Lung (tissue), 11 donors: ENCODE measurements at regions not wholly inside any gene's neighbourhood (a gene's known extent, or its start where the extent isn't known, plus 50 kb on each side); places are given as distances from the start of the nearest gene placed in this dataset.

Experiments
- ATAC-seq: fragments of 200-7000 bp; cut with Tn5 transposase; one replicate; pipeline ENCODE4 v1.9.1; 2020; ENCODE audit warnings: moderate number of reproducible peaks; ENCODE audit not compliant: insufficient read depth, low FRiP score
- DNase-seq, 3 donors: peaks; one replicate each; pipeline ENCODE4 v3.0.0-alpha.2; 2013 to 2017
- H3K27ac ChIP-seq, 2 donors: one replicate each; pipeline ENCODE4 v1.5.1; 2013; ENCODE audit warnings: mild to moderate bottlenecking in 2 of 2, moderate library complexity in 2 of 2, control low read depth in 1 of 2, inconsistent platforms in 1 of 2, low read depth in 1 of 2, low read length in 1 of 2
- H3K27me3 ChIP-seq, 3 donors: one replicate each; pipeline ENCODE4 v1.5.1; 2013; ENCODE audit warnings: low read length in 2 of 3; ENCODE audit not compliant: control insufficient read depth in 3 of 3, insufficient read depth in 3 of 3
- H3K36me3 ChIP-seq, 4 donors: one replicate each; pipeline ENCODE4 v1.5.1; 2013; ENCODE audit warnings: low read length in 4 of 4, mild to moderate bottlenecking in 1 of 4, moderate library complexity in 1 of 4; ENCODE audit not compliant: control insufficient read depth in 4 of 4, insufficient read depth in 4 of 4
- H3K4me1 ChIP-seq, 5 donors: one replicate each; pipeline ENCODE4 v1.5.1; 2013; ENCODE audit warnings: low read length in 5 of 5, mild to moderate bottlenecking in 2 of 5, moderate library complexity in 1 of 5; ENCODE audit not compliant: control insufficient read depth in 5 of 5, insufficient read depth in 5 of 5
- H3K4me3 ChIP-seq: one replicate; pipeline ENCODE4 v1.5.1; 2013; ENCODE audit warnings: mild to moderate bottlenecking, control low read depth, moderate library complexity
- H3K9ac ChIP-seq, 2 donors: one replicate each; pipeline ENCODE4 v1.5.1; 2013; ENCODE audit warnings: low read length in 2 of 2, control low read depth in 1 of 2; ENCODE audit not compliant: insufficient read depth in 1 of 2
- H3K9me3 ChIP-seq, 4 donors: one replicate each; pipeline ENCODE4 v1.5.1; 2013; ENCODE audit warnings: low read length in 3 of 4, mild to moderate bottlenecking in 1 of 4, moderate library complexity in 1 of 4; ENCODE audit not compliant: control insufficient read depth in 4 of 4, insufficient read depth in 3 of 4
- CTCF ChIP-seq: IDR thresholded peaks from 2 replicates; pipeline ENCODE4 v1.5.1; 2012; ENCODE audit warnings: mild to moderate bottlenecking; ENCODE audit errors: control extremely low read depth, extremely low read depth
- WGBS, 2 donors: extraction: QIAGEN DNeasy Blood & Tissue Kit; methylation state at CpG; one replicate each; pipeline ENCODE4 v1.1.7; 2013; 5-methylcytosine and 5-hydroxymethylcytosine counted together
- donor health status: control.
- donor health status: control.
- donor health status: Bipolar disorder and iron deficiency.
- donor health status: healthy.
- donor health status: DM: yes; HTN: yes; CAD: no.

DNA sequence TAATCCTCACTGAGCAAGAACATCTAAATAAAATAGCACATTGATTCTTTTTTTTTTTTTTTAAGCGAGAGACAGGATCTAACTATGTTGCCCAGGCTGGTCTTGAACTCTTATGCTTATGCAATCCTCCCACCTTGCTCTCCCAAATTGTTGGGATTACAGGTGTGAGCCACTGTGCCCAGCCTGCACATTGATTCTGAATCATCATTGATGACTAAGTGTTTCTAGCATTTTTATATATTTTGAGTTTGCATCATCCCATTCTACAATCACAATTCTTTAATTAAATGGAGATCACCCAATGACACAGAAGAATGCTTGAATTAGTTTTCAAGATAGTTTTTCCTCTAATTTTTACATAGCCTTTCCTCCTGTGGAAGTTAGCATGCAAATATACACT lies 354.1 kb downstream of the KLF5 start:
- ATAC-seq = no peak
- H3K36me3 ChIP-seq = no peaks in the 10 kb centered on the region
- DNase-seq = no peak
- no peak overlapping the region for H3K9ac ChIP-seq
- WGBS, 2 donors = 90 to 96% methylated on average over 1 of the region's 1 CpG
- TF ChIP-seq CTCF = no peak
- H3K4me1 ChIP-seq = no peaks in the 10 kb centered on the region
- H3K9me3 ChIP-seq = peaks cover 0 to 2% (median 0%) of the 10 kb centered on the region in 4 donors
- H3K4me3 ChIP-seq = no peak overlapping the region
- H3K27me3 ChIP-seq = no peaks in the 10 kb centered on the region
- no peak overlapping the region for H3K27ac ChIP-seq

DNA sequence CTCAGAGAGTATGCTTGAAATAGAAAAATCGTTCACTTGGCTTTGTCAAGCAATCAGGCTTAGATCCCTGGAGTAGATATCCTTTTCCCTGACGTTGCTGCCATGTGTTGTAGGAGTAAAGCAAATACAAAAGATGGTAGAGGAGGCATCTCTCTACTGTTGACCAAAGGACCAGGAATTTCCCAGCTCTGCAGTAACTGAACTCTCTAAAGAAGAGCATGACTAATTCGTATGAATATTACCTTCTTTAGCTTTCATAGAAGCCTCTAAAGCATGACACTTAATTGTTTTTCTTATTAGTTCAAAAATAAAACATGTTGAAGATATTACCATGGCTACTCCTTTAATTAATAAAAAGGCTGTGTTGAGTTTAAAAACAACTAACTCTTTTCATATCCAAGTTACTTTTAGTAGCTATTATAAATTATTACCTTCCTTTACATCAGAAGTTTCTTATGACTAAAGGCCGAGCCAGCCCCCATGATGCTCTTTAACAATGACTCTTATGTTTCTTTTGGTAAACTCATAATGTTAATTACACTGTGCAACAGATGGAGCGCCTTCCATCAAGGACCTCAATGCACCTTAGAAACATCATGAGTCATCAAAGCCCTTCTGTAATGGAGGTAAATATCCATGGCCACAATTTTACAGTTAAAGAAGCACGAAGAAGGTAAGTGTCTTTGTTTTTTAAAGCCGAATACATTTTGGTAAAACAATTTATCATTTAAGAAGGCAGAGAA lies 352.4 kb downstream of the KLF5 start:
- WGBS, 2 donors = 78 to 88% methylated on average over 7 of the region's 7 CpGs
- no peak for TF ChIP-seq CTCF
- Histone ChIP-seq H3K4me3 (no peak overlapping the region), H3K27ac (no peak overlapping the region), H3K36me3 (no peaks in the 10 kb centered on the region), H3K9ac (no peak overlapping the region), H3K9me3 (peaks cover 0 to 2% (median 0%) of the 10 kb centered on the region in 4 donors), H3K4me1 (no peaks in the 10 kb centered on the region), H3K27me3 (no peaks in the 10 kb centered on the region)
- ATAC-seq (no peak), DNase-seq (no peak)

DNA sequence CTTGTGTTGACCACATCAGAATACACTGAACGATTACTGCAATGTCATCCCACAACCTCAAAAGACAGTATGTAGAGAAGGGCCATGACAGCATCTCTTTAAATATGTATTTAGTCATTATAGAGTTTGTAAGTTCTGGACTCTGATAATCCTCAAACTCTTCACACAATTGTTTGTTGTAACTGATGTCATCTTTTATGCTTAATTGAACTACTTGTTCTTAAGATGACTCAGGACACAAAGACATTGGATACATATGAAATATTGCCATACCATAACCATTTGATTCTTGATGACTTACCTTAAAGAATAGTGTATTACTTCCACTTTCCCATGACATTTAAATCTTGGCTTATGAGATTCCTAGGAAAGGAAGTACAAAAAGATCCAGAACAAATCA lies 347.6 kb downstream of the KLF5 start:
- no peak for ATAC-seq
- no peak for DNase-seq
- H3K9me3 ChIP-seq = peaks cover 0 to 2% (median 0%) of the 10 kb centered on the region in 4 donors
- WGBS, 2 donors = 76 to 92% methylated on average over 1 of the region's 1 CpG
- H3K4me3 ChIP-seq = no peak overlapping the region
- no peak for TF ChIP-seq CTCF
- no peak overlapping the region for H3K27ac ChIP-seq
- H3K27me3 ChIP-seq = no peaks in the 10 kb centered on the region
- H3K4me1 ChIP-seq = no peaks in the 10 kb centered on the region
- H3K9ac ChIP-seq = no peak overlapping the region
- no peaks in the 10 kb centered on the region for H3K36me3 ChIP-seq

DNA sequence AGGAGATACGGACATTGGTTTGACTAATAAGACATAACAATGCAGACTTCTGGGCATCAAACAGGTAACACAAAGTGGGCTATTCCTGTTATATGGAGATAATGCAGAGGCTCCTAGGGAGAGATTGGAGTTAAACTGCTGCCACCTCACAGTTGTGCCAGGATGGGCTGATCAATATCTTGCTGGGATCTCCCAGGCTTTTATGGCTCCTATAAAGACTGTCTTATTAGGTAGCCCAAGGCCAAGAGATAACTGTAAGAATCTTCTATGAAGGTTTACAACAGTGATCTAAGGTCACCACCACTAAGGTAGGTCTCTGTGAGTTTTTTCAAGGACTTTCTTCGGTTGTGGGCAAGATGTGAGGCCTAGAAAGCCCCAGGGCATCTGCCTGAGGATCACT lies 345.8 kb downstream of the KLF5 start:
- H3K36me3 ChIP-seq = no peaks in the 10 kb centered on the region
- DNase-seq (no peak), ATAC-seq (no peak)
- peaks cover 0 to 2% (median 0%) of the 10 kb centered on the region in 4 donors for H3K9me3 ChIP-seq
- H3K4me1 ChIP-seq = peaks cover 0 to 3% (median 0%) of the 10 kb centered on the region in 5 donors
- no peak for TF ChIP-seq CTCF
- H3K27me3 ChIP-seq = no peaks in the 10 kb centered on the region
- WGBS, 2 donors = 19 to 48% methylated on average over 2 of the region's 2 CpGs
- H3K4me3 ChIP-seq = no peak overlapping the region
- no peak overlapping the region for H3K9ac ChIP-seq
- no peak overlapping the region for H3K27ac ChIP-seq
